ENCODE measurements at regions not wholly inside any gene's neighbourhood (a gene's known extent, or its start where the extent isn't known, plus 50 kb on each side); places are given as distances from the start of the nearest gene placed in this dataset.
"Not testable (repeated sequence)": the region's sequence is repeated elsewhere in the genome, so short reads cannot be mapped to it uniquely, and the experiment has no call there.

DNA sequence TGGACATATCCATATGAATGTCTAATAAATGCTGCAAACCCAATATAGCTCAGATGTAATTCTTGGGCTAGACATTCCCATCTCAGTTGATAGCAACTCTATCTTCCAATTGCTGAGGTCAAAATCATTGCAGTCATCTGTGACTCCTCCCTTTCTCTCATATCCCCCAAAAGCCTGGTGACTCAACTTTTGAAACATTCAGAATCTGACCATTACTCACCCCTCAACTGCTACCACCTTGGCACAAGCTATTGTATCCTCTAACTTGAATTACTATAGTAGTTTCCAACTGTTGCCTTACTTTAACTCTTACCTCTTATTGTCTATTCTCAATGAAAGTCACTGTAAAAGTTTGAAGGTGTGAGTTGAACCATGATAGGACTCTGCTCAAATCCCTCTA, 600.1 kb upstream of the RGMB start:
- ChIA-PET CTCF (no interaction called here), POLR2A (no interaction called here)
- Mint-ChIP-seq H3K27ac (no peak overlapping the region), H3K4me3 (no peak overlapping the region), H3K9me3 (no peaks in the 10 kb centered on the region), H3K27me3 (no peaks in the 10 kb centered on the region), H3K36me3 (ENCODE audit: low read depth) (no peaks in the 10 kb centered on the region), H3K4me1 (no peaks in the 10 kb centered on the region)
- TF ChIP-seq, protein P1, sequence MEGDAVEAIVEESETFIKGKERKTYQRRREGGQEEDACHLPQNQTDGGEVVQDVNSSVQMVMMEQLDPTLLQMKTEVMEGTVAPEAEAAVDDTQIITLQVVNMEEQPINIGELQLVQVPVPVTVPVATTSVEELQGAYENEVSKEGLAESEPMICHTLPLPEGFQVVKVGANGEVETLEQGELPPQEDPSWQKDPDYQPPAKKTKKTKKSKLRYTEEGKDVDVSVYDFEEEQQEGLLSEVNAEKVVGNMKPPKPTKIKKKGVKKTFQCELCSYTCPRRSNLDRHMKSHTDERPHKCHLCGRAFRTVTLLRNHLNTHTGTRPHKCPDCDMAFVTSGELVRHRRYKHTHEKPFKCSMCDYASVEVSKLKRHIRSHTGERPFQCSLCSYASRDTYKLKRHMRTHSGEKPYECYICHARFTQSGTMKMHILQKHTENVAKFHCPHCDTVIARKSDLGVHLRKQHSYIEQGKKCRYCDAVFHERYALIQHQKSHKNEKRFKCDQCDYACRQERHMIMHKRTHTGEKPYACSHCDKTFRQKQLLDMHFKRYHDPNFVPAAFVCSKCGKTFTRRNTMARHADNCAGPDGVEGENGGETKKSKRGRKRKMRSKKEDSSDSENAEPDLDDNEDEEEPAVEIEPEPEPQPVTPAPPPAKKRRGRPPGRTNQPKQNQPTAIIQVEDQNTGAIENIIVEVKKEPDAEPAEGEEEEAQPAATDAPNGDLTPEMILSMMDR (IDR thresholded peaks at IDR 0.05): no peak
- no peak for ATAC-seq (ENCODE audit: low read depth)
- intact Hi-C loops (cut with micrococcal nuclease): no loop called here
- DNase-seq: no peak

DNA sequence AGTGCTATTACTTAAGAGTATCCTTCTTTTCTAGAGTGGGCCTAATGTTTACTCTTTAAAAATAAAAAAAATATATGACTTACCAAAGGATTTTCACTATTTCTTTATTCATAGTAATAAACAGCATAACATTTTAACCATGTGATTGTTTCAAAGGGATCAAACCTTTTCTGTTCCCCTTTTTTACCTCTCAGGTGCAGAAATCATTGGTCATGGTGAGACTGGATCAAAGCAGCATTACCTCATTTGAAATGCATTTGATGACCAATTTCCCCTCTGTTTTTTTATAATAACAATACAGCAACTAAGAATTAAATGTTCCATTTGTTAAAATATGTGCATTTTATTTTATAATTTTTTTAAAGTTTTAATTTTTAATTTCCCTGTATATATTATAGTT, 598.0 kb upstream of the RGMB start:
- TF ChIP-seq, protein P1 (IDR thresholded peaks at IDR 0.05): no peak
- no peaks in the 10 kb centered on the region for H3K9me3 Mint-ChIP-seq
- ATAC-seq (ENCODE audit: low read depth): no peak
- H3K4me3 Mint-ChIP-seq: no peak overlapping the region
- no peaks in the 10 kb centered on the region for H3K36me3 Mint-ChIP-seq (ENCODE audit: low read depth)
- no peak for DNase-seq
- no peaks in the 10 kb centered on the region for H3K4me1 Mint-ChIP-seq
- ChIA-PET CTCF (no interaction called here), POLR2A (no interaction called here)
- no peaks in the 10 kb centered on the region for H3K27me3 Mint-ChIP-seq
- intact Hi-C loops (cut with micrococcal nuclease): no loop called here
- no peak overlapping the region for H3K27ac Mint-ChIP-seq

DNA sequence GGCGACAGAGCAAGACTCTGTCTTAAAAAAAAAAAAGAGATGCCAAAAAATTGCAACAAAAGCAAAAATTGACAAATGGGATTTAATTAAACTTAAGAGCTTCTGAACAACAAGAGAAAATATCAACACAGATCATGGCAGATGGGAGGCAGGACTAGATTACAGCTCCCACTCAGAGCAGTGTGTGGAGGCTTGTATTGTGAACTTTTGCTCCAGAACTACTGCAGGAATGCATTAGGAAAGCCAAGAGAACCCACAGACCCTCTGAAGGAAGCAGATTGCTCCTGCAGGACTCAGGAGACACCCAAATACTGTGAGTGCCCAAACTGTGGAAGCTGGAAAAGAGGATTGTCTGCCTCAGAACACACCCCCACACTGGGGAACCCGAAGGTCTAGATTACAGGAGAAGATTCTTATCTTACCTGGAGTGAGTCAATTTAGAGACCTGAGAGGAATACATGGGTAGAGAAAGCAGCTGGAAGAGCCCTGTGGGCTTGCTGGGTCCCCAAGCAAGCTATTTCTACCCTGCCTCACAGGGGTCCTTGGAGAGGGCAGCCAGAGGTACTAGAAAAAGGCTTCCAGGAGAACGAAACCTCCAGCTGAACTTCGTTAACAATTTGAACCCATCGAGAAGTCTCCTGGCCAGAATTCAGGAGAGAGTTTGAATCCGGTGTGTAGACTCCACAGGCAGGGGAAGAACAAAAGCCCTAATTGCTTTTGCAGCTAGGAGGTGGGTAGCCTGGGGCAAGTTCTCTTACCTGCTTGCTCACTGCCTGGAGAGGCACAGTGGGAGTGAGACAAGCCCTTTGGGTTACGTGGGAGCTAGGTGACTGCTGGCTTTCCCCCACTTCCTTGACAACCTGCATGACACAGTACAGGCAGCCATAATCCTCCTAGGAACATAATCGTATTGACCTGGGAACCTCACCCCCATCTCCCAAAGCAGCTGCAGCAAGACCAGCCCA, 593.4 kb upstream of the RGMB start:
- Mint-ChIP-seq H3K4me3 (no peak overlapping the region), H3K27ac (no peak overlapping the region), H3K27me3 (no peaks in the 10 kb centered on the region), H3K36me3 (ENCODE audit: low read depth) (no peaks in the 10 kb centered on the region), H3K9me3 (no peaks in the 10 kb centered on the region), H3K4me1 (no peaks in the 10 kb centered on the region)
- ATAC-seq (ENCODE audit: low read depth) (no peak), DNase-seq (no peak)
- TF ChIP-seq, protein P1 (IDR thresholded peaks at IDR 0.05): no peak
- ChIA-PET POLR2A (no interaction called here), CTCF (no interaction called here)
- intact Hi-C loops (cut with micrococcal nuclease): no loop called here

DNA sequence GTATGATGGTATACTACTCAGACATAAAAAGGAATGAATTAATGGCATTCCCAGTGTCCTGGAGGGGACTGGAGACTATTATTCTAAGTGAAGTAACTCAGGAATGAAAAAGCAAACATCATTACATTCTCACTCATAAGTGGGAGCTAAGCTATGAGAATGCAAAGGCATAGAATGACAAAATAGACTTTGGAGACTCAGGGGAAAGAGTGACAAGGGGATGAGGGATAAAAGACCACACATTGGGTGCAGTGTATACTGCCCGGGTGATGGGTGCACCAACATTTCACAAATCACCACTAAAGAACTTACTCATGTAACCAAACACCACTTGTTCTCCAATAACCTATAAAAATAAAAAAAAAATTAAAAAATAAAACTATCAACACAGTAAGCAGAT, 587.3 kb upstream of the RGMB start:
- Mint-ChIP-seq H3K36me3 (ENCODE audit: low read depth) (no peaks in the 10 kb centered on the region), H3K4me3 (no peak overlapping the region), H3K27me3 (no peaks in the 10 kb centered on the region), H3K27ac (no peak overlapping the region), H3K4me1 (no peaks in the 10 kb centered on the region), H3K9me3 (no peaks in the 10 kb centered on the region)
- TF ChIP-seq, protein P1 (IDR thresholded peaks at IDR 0.05): no peak
- ATAC-seq (ENCODE audit: low read depth) (no peak), DNase-seq (no peak)
- ChIA-PET CTCF (no interaction called here), POLR2A (no interaction called here)
- intact Hi-C loops (cut with micrococcal nuclease): no loop called here

DNA sequence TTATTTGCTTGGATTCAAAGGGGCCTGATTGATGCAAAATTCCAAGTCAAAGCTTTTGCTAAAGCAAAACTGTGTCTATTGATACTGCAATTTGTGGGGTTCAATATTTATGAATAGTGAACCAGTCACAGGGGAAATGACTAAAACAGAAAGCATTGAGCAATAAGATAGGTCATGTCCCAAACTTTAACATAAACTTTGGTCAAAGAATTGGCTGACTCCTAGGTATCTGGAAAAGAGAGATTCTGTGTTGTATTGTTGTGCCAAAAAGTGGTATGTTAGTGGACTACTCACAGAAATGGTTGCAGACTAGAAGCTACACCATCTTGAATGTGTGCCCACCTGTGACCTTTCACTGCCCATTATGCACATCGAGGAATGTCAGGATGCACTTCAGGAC, 585.5 kb upstream of the RGMB start:
- ATAC-seq (ENCODE audit: low read depth) (no peak), DNase-seq (no peak)
- no peaks in the 10 kb centered on the region for H3K27me3 Mint-ChIP-seq
- H3K4me3 Mint-ChIP-seq: no peak overlapping the region
- no peak overlapping the region for H3K27ac Mint-ChIP-seq
- TF ChIP-seq, protein P1 (IDR thresholded peaks at IDR 0.05): no peak
- ChIA-PET CTCF (no interaction called here), POLR2A (no interaction called here)
- no peaks in the 10 kb centered on the region for H3K36me3 Mint-ChIP-seq (ENCODE audit: low read depth)
- H3K9me3 Mint-ChIP-seq: no peaks in the 10 kb centered on the region
- H3K4me1 Mint-ChIP-seq: no peaks in the 10 kb centered on the region
- intact Hi-C loops (cut with micrococcal nuclease): no loop called here

DNA sequence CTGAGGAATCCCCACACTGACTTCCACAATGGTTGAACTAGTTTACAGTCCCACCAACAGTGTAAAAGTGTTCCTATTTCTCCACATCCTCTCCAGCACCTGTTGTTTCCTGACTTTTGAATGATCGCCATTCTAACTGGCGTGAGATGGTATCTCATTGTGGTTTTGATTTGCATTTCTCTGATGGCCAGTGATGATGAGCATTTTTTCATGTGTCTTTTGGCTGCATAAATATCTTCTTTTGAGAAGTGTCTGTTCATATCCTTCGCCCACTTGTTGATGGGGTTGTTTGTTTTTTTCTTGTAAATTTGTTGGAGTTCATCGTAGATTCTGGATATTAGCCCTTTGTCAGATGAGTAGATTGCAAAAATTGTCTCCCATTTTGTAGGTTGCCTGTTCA, 583.1 kb upstream of the RGMB start:
- H3K36me3 Mint-ChIP-seq (ENCODE audit: low read depth); POLR2A ChIA-PET: not testable (repeated sequence)

More for the DNA sequence above, 583.1 kb upstream of the RGMB start:
- DNase-seq; ATAC-seq (ENCODE audit: low read depth); H3K4me3 Mint-ChIP-seq; H3K27me3 Mint-ChIP-seq; H3K27ac Mint-ChIP-seq; H3K4me1 Mint-ChIP-seq; intact Hi-C loops (cut with micrococcal nuclease); CTCF ChIA-PET; H3K9me3 Mint-ChIP-seq: not testable (repeated sequence)

Measured in activated B cell treated with CpG ODN at 0.5 μM for 24 hours (primary cell).